ENCODE measurements at regions not wholly inside any gene's neighbourhood (a gene's known extent, or its start where the extent isn't known, plus 50 kb on each side); places are given as distances from the start of the nearest gene placed in this dataset.

DNA sequence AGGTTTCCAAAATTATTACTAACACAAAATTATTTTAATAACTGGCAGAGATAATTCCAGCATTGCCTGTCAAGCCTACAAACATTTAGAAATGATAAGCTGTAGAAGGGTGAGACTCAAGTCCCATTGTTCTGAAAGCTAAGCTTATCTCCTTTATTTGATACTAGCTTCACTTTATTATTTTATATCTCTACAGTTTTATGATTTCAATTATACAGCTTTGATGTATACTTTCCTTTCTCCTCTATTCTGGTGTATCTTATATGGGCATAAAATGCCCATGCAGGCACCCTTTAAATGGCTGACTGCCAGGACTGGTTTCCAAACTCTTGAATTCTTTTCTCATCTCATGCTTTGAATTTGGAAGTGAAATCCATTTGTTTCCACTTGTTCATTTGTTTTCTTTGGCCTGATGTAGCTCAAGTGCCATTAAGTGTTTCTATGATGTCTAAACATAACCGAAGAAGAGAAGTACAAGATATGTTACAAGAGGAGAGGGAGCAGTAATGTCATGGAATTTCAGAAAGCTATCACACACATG is 372.1 kb upstream of the ARHGEF26 start:
- no peaks in the 10 kb centered on the region for H3K36me3 ChIP-seq
- H3K27ac ChIP-seq = no peak overlapping the region
- H3K9me3 ChIP-seq = no peaks in the 10 kb centered on the region
- no peaks in the 10 kb centered on the region for H3K4me1 ChIP-seq
- WGBS, 4 donors = 9 to 25% (median 16%) methylated on average over 1 of the region's 1 CpG
- ATAC-seq = no peak
- no peaks in the 10 kb centered on the region for H3K27me3 ChIP-seq
- no peak for DNase-seq
- intact Hi-C loops (cut with DNase I) = no loop called here
- no peak overlapping the region for H3K4me3 ChIP-seq
- TF ChIP-seq POLR2A (IDR thresholded peaks at IDR 0.05) = no peak
- TF ChIP-seq, protein P1, sequence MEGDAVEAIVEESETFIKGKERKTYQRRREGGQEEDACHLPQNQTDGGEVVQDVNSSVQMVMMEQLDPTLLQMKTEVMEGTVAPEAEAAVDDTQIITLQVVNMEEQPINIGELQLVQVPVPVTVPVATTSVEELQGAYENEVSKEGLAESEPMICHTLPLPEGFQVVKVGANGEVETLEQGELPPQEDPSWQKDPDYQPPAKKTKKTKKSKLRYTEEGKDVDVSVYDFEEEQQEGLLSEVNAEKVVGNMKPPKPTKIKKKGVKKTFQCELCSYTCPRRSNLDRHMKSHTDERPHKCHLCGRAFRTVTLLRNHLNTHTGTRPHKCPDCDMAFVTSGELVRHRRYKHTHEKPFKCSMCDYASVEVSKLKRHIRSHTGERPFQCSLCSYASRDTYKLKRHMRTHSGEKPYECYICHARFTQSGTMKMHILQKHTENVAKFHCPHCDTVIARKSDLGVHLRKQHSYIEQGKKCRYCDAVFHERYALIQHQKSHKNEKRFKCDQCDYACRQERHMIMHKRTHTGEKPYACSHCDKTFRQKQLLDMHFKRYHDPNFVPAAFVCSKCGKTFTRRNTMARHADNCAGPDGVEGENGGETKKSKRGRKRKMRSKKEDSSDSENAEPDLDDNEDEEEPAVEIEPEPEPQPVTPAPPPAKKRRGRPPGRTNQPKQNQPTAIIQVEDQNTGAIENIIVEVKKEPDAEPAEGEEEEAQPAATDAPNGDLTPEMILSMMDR (IDR thresholded peaks at IDR 0.05) = no peak

DNA sequence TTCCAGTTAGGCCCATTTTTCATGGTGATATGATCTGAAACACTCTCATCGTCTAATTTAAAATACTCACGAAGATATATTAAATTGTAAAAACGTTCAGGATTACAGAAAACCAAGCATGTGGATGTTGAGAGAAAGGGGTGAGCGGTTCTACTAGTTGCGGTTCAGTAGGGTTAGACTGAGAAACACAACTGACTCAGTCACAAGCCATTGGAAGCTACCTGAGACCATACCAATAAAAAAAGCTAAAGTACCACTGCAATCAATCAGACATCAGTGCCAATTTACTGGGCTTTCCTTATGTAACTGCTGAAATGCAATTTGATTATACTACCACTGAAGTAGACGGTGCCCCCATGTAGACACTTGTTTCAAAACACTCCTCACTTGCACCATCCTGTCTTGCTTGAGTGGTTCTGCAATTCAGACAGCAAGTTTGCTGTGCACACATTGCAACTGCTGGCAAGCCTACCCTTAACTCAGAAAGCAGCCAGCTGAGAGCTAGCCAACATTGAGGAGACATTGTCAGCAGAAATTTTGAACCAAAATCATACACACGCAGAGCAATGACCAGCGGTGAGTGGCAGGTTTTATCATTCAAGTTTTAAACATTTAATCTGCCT is 368.7 kb upstream of the ARHGEF26 start:
- Histone ChIP-seq H3K36me3 (no peaks in the 10 kb centered on the region), H3K4me1 (no peaks in the 10 kb centered on the region), H3K27ac (no peak overlapping the region), H3K9me3 (no peaks in the 10 kb centered on the region), H3K4me3 (no peak overlapping the region), H3K27me3 (no peaks in the 10 kb centered on the region)
- intact Hi-C loops (cut with DNase I) = no loop called here
- DNase-seq (no peak), ATAC-seq (no peak)
- TF ChIP-seq POLR2A (IDR thresholded peaks at IDR 0.05) = no peak
- TF ChIP-seq, protein P1 (IDR thresholded peaks at IDR 0.05) = no peak
- 65 to 71% (median 69%) methylated on average over 8 of the region's 8 CpGs for WGBS, 4 donors

DNA sequence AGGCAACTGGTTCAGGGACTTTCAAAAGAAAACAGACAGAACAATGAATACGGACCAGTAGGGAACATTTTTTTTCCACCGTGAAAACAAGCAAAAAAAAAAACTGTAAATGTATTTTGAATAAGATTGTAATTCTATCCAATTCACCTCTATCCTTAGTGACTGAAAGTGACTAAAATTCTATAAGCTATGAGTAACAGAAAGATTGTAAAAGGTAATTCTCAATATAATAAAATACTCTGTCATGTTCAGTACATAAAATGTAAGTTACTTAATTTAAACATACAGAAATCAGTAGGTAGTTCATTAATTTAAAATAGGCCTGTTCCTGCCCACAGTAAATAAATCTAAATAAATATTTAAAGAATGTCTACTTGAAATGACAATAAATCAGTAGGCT is 368.2 kb upstream of the ARHGEF26 start:
- Histone ChIP-seq H3K27ac (no peak overlapping the region), H3K4me1 (no peaks in the 10 kb centered on the region), H3K27me3 (no peaks in the 10 kb centered on the region), H3K4me3 (no peak overlapping the region), H3K9me3 (no peaks in the 10 kb centered on the region), H3K36me3 (no peaks in the 10 kb centered on the region)
- ATAC-seq (no peak), DNase-seq (no peak)
- 65 to 74% (median 69%) methylated on average over 2 of the region's 2 CpGs for WGBS, 4 donors
- intact Hi-C loops (cut with DNase I) = no loop called here
- no peak for TF ChIP-seq POLR2A (IDR thresholded peaks at IDR 0.05)
- TF ChIP-seq, protein P1 (IDR thresholded peaks at IDR 0.05) = no peak

DNA sequence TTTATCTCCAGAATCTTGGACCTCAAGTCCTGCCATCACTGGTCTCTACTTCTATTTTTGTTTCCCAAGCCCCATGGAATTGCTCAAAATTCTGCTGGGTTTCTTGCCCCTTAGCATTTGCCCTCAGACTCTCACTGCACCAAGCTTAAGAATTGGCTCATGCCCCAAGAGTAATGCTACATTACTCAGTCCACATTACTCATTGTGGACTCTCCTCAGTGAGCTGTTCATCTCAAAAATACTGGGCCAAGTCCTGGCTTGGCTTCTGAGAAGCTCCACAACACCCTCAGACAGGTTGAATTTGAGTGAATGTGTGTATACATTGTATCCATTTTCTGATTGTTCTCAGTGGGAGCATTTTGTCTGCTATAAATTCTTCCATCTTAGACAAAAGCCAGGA is 364.4 kb upstream of the ARHGEF26 start:
- TF ChIP-seq, protein P1 (IDR thresholded peaks at IDR 0.05) = no peak
- TF ChIP-seq POLR2A (IDR thresholded peaks at IDR 0.05) = no peak
- Histone ChIP-seq H3K27me3 (no peaks in the 10 kb centered on the region), H3K27ac (no peak overlapping the region), H3K4me3 (no peak overlapping the region), H3K4me1 (no peaks in the 10 kb centered on the region), H3K9me3 (no peaks in the 10 kb centered on the region), H3K36me3 (no peaks in the 10 kb centered on the region)
- no peak for ATAC-seq
- no peak for DNase-seq
- intact Hi-C loops (cut with DNase I) = no loop called here

Data from heart left ventricle (tissue), 16 donors.